ENCODE measurements at regions not wholly inside any gene's neighbourhood (a gene's known extent, or its start where the extent isn't known, plus 50 kb on each side); places are given as distances from the start of the nearest gene placed in this dataset.
A peak's percentile ranks its signal among the peaks of the same experiment; 100 is the strongest.
"Not testable (repeated sequence)": the region's sequence is repeated elsewhere in the genome, so short reads cannot be mapped to it uniquely, and the experiment has no call there.

DNA sequence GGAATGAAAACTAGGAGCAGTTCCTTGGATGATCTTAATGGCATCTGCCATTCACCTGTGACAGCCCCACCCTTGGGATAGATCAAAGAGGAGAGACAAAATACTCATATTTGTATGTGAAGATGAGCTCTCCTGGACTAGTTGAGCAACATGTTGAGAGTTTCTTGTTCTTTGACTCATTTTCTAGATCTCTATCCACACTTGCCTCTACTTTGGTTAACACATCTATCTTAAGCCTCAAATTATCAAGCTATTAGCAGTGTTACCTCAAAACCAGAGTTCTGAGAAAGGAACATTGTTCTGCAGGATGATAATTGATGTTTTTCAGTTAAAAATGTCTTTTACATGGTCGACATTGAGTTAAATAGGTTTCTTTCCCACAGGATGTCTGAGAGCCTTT lies 94.2 kb upstream of the TEX13D start:
- no peak for DNase-seq

- DNase-seq = no peak
Observed at GRCh38 chrX:124239324-124239723, 93.1 kb upstream of the TEX13D start.

DNA sequence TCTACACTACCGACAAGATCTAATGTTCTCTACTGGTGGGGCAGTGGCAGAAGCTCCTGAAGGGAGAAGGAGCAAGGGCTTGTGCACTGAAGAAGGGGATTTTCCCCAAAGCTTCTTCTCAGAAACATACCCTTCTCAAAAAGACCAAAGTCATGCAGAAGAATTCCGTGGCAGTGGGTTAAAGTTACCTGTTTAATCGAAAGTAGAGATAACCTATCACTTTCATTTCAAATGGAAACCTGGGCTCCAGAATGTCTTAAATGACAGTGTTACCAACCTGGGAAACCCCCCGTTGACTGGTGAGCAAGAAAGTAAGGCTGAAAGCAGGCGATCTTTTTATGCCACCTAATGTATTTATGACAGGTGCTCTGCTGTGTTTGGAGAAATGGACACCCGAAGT lies 92.5 kb upstream of the TEX13D start:
- no peak for DNase-seq

DNA sequence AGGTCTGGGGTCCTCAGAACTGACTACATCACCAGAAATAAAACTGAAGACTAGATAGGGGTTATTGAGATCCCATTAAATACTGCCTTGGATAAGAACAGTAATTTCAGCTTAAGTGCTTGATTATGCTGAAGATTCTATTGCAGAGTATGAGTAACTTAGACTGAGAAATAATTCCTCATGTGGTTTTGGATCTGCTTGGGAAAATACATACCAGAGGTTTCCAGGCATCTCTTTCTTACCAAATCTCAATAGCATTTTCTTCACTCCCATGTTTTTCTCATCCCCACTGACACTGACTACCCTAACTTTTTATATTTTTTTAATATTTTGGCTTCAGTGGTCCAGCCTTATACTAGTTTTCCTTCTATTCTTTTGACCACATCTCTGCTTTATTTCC lies 92.0 kb upstream of the TEX13D start:
- DNase-seq = peak; percentile 41

DNA sequence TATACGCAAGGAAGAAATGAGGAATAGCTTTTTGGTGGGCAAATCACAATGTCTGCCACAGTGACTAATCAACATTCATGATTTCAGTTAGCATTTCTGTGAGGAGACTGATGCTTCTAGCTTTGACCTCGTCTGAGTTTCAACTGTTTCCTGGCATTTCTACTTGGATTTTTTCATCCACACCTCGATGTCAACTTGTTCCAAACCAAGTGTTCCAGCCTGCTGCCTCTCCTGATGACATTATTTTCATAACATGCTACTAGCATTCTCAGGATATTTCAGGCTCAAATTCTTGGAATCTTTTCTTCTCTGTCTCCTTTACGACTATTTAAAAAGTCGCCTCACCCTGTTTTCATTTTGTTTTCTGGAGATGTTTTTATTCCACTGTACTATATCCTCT lies 90.3 kb upstream of the TEX13D start:
- DNase-seq = peak; percentile 14

DNA sequence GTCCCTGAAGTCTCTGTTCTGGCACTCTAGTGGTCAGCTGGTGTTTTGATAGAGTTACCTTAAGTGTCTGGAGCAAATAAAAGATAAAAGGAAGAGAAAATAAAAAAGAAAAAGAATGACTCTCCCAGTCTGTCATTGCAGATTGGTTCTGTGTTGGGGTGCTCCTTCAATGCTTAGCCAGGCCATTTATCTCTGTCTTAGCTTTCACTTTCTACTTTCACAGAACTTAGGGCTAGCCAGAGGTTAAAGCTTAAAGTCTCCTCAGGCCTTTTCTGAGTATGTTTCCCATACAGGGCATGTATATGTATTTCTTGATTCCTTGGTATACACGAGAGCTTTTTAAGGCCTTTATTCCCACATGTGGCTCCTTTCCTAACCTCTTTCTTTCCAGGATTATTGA lies 83.1 kb upstream of the TEX13D start:
- DNase-seq = no peak

DNA sequence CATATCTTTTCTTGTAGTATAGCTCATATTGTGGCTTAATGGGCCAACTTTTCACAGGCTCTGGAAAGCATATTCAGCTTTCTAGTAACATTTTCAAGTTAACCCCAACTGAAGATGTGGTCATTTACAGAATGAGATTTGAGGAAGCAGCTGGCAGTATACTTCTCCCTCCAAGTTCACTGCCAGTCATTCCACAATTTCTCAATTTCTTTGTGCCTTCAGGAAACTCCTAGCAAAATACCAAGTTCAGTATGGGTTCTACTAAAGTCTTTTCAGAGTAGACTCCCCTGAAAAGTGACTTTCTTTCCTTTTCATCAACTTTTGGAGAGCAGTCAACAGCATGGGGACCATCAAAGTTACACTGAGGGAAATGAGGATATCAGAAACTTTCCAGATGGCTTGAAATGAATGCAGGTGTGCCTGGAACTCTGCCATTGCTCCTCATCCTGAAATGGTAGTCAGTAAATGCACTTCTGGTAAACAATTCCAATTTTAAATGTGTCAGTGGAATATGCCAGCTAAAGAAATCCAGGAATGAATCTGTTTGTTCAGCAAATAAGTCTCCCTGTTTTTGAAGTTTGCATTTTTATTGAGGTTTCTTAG lies 81.5 kb upstream of the TEX13D start:
- DNase-seq = no peak

DNA sequence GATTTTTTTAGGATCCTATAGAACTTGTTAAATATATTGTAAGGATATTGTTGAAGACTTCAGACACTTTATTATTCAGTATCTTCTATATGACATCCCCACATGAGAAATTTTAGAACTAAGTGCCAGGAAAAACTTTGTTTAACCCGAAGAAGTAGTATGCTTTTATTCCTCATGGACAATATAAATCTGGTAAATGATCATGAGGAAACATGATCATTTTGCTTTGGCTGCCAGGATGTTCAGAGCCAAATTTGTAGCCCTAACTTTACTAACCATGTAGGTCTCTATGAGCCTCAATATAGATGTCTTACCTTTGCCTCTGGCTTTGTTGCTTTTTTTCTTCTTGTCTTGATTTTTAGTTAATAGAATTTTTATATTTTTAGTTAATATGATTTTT lies 77.8 kb upstream of the TEX13D start:
- no peak for DNase-seq

- DNase-seq = peak; percentile 33
Observed at GRCh38 chrX:124256216-124256615, 76.2 kb upstream of the TEX13D start.

- DNase-seq = no peak
Observed at GRCh38 chrX:124256629-124257380, 75.7 kb upstream of the TEX13D start.

GRCh38 chrX:124257924-124258702 lies 74.3 kb upstream of the TEX13D start:
- no peak for DNase-seq

GRCh38 chrX:124260845-124261244 lies 71.6 kb upstream of the TEX13D start:
- no peak for DNase-seq

GRCh38 chrX:124263743-124264142 lies 68.7 kb upstream of the TEX13D start:
- DNase-seq = no peak

DNA sequence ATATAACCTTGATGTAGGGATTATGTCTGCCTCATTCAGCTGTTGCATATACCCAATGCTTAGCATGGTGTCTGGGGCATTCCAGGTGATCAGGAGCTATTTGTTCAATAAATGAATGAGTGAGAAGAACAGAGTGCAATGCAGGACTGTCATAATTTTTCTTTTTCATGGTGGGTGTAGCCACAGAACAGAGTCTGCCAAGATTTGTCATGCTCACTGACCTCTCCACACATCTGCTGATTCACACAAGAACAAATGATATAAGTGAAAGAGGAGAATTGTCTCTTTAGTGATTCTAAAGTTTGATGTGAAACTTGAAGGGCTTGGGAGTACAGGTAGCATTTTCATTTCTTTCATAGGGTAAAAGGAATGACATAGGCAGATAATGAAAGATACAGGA lies 64.4 kb upstream of the TEX13D start:
- no peak for DNase-seq

- DNase-seq = no peak
Observed at GRCh38 chrX:124269881-124270280, 62.6 kb upstream of the TEX13D start.

DNA sequence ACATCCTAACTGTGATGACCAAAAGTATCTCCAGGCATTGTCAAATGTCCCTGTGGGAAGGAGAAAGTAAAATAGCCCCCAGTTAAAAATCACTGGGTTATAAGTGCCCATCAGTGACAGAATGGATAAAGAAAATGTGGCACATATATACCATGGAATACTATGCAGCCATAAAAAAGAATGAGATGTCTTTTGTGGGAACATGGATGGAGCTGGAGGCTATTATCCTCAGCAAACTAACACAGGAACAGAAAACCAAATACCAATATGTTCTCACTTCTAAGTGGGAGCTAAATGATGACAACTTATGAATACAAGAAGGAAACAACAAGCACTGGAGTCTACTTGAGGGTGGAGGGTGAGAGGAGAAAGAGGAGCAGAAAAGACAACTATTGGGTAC lies 60.9 kb upstream of the TEX13D start:
- DNase-seq = not testable (repeated sequence)

DNA sequence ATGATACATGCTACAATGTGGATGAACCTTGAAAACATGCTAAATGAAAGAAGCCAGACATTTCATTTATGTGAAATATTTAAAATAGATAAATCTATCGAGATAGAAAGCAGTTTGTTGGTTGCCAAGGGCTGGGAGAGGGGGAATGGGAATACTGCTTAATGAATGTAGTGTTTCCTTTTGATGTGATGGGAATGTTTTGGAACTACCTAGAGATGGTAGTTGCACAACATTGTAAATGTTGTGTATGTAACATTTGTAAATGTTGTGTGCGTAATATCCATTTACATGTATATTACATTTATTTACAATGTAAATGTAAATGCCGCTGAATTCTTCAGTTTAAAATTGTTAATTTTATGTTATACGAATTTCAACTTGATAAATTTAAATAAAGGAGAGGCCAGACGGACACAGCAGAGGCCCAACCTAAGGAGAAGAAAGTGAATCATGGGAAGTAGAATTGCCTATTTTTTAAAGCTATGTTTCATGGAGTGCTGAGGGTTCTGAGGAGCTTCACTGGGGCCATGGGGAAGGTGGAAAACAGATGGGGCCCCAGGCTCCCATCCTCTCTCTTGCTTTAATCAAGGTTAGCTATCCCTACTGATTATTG lies 60.0 kb upstream of the TEX13D start:
- no peak for DNase-seq

DNA sequence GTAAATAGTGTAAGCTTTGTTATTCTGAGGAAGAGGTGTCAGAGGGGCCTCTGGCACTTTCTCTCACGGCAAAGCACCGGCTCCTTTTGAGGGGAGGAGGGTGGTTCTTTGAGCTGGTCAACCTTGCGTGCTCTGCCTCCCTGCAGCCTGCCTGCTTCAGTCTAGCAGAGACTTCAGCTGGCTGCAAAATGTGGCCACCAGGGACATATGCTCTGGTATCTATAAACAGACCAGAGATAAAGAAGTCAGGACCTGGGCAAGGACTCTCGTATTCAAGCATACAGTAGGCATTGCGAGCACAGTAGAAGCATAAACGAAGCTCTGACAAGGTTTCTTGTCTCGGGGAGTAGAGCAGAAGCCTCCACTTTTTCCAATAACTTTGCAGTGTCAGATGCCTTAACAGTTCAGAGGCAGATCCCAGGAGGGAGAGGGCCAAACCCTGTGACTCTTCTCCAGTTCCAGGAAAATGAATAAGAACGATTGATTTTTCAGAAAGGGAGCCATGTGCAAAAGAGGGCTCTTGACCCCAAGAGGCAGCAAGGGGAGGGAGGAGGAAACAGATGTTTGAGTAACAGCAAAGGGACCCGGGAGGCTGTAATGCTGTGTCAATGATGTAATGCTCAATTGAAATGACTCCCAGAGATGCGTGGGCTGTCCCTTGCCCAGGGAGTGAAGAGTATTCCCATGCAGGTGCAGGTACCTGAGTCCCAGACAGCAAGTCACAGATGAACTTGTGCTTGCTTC lies 57.9 kb upstream of the TEX13D start:
- no peak for DNase-seq

GRCh38 chrX:124275182-124275894 lies 57.1 kb upstream of the TEX13D start:
- DNase-seq = no peak

- DNase-seq = no peak
Observed at GRCh38 chrX:124280294-124280902, 52.1 kb upstream of the TEX13D start.

GRCh38 chrX:124282580-124282979 lies 49.9 kb upstream of the TEX13D start:
- DNase-seq = no peak

Data from fibroblast of skin of back (primary cell).